DOHH2 (cell line): ENCODE measurements at regions not wholly inside any gene's neighbourhood (a gene's known extent, or its start where the extent isn't known, plus 50 kb on each side); places are given as distances from the start of the nearest gene placed in this dataset.
A peak's percentile ranks its signal among the peaks of the same experiment; 100 is the strongest.

Experiments
- H3F3A ChIP-seq: fragments of 200-600 bp; sonication (generic), shearing (Covaris generic); 2 replicates; pipeline ENCODE4 v1.6.0; 2016; ENCODE audit warnings: antibody characterized with exemption, mild to moderate bottlenecking; ENCODE audit not compliant: control insufficient read depth, insufficient read depth
- H3K27ac ChIP-seq: fragments of 200-600 bp; sonication (generic); 2 replicates; pipeline ENCODE4 v1.5.1; 2014; ENCODE audit warnings: low read depth, mild to moderate bottlenecking, low read length, moderate library complexity
- H3K27me3 ChIP-seq: fragments of 200-600 bp; sonication (generic); 2 replicates; pipeline ENCODE4 v1.6.1; 2014; ENCODE audit warnings: mild to moderate bottlenecking, low read length, mixed read lengths; ENCODE audit not compliant: control insufficient read depth
- H3K36me3 ChIP-seq: fragments of 200-600 bp; sonication (generic); 2 replicates; pipeline ENCODE4 v1.6.1; 2014; ENCODE audit warnings: mild to moderate bottlenecking, low read length, moderate library complexity, mixed read lengths; ENCODE audit not compliant: control insufficient read depth
- H3K4me1 ChIP-seq: fragments of 200-600 bp; sonication (generic); 2 replicates; pipeline ENCODE4 v1.6.1; 2014; ENCODE audit warnings: mild to moderate bottlenecking, low read length, mixed read lengths; ENCODE audit not compliant: control insufficient read depth
- H3K4me2 ChIP-seq: fragments of 200-600 bp; sonication (generic); 2 replicates; pipeline ENCODE4 v1.6.0; 2014; ENCODE audit warnings: mild to moderate bottlenecking, low read length, moderate library complexity
- H3K4me3 ChIP-seq: fragments of 200-600 bp; sonication (generic); 2 replicates; pipeline ENCODE4 v1.5.1; 2014; ENCODE audit warnings: mild to moderate bottlenecking, low read length, mixed read lengths
- H3K79me2 ChIP-seq: fragments of 200-600 bp; sonication (generic); 2 replicates; pipeline ENCODE4 v1.6.1; 2014; ENCODE audit warnings: mild to moderate bottlenecking, low read length, mixed read lengths; ENCODE audit not compliant: control insufficient read depth
- H3K9me2 ChIP-seq: fragments of 200-600 bp; sonication (generic); replicated peaks from 2 replicates; pipeline ENCODE4 v1.6.1; 2014; ENCODE audit warnings: mild to moderate bottlenecking, low read length, mixed read lengths; ENCODE audit not compliant: control insufficient read depth
- H3K9me3 ChIP-seq: fragments of 200-600 bp; sonication (generic); 2 replicates; pipeline ENCODE4 v1.6.1; 2014; ENCODE audit warnings: antibody characterized with exemption, low read length, mixed read lengths; ENCODE audit not compliant: control insufficient read depth, insufficient read depth
- H4K20me1 ChIP-seq: fragments of 200-600 bp; sonication (generic); 2 replicates; pipeline ENCODE4 v1.6.0; 2014; ENCODE audit warnings: low read depth, mild to moderate bottlenecking, antibody characterized with exemption, low read length, moderate library complexity; ENCODE audit not compliant: control insufficient read depth, insufficient read depth
- CTCF ChIP-seq: fragments of 200-600 bp; sonication (generic); IDR thresholded peaks from one replicate; pipeline ENCODE4 v1.5.1; 2014; ENCODE audit warnings: antibody characterized with exemption, mild to moderate bottlenecking, low read depth, low read length; ENCODE audit not compliant: poor library complexity, severe bottlenecking
- EZH2phosphoT487 ChIP-seq: fragments of 200-600 bp; sonication (generic); IDR thresholded peaks from 2 replicates; pipeline ENCODE4 v1.6.1; 2017; ENCODE audit warnings: borderline replicate concordance, mild to moderate bottlenecking, antibody characterized with exemption, low read length, moderate library complexity, mixed read lengths

GRCh38 chr14:97177016-97177415, 379.8 kb downstream of the VRK1 start:
- H4K20me1 ChIP-seq: no peaks in the 10 kb centered on the region
- H3F3A ChIP-seq: 0 out of 2 replicates have a peak, but pooled peaks cover 3% of the 10 kb centered on the region
- H3K4me1 ChIP-seq: no peaks in the 10 kb centered on the region
- H3K4me2 ChIP-seq: no peak overlapping the region
- H3K27ac ChIP-seq: no peak overlapping the region
- H3K36me3 ChIP-seq: no peaks in the 10 kb centered on the region
- no peaks in the 10 kb centered on the region for H3K79me2 ChIP-seq
- H3K4me3 ChIP-seq: no peak overlapping the region
- H3K27me3 ChIP-seq: no peaks in the 10 kb centered on the region
- TF ChIP-seq CTCF: peak; percentile 58
- no peak for TF ChIP-seq EZH2phosphoT487
- peaks cover 11% of the 10 kb centered on the region; the same call in 1 of the 2 replicates for H3K9me3 ChIP-seq
- H3K9me2 ChIP-seq: no peaks in the 10 kb centered on the region

- Histone ChIP-seq H3K27ac (no peak overlapping the region), H3K9me3 (peaks cover 11% of the 10 kb centered on the region; the same call in 1 of the 2 replicates), H3K27me3 (no peaks in the 10 kb centered on the region), H3K4me1 (no peaks in the 10 kb centered on the region), H3F3A (0 out of 2 replicates have a peak, but pooled peaks cover 3% of the 10 kb centered on the region), H4K20me1 (no peaks in the 10 kb centered on the region), H3K9me2 (no peaks in the 10 kb centered on the region), H3K4me2 (no peak overlapping the region), H3K79me2 (no peaks in the 10 kb centered on the region), H3K4me3 (no peak overlapping the region), H3K36me3 (no peaks in the 10 kb centered on the region)
- TF ChIP-seq CTCF (no peak), EZH2phosphoT487 (no peak)
These were observed 380.5 kb downstream of the VRK1 start for GRCh38 chr14:97177635-97178034.

- Histone ChIP-seq H3F3A (0 out of 2 replicates have a peak, but pooled peaks cover 3% of the 10 kb centered on the region), H3K9me3 (peaks cover 11% of the 10 kb centered on the region; the same call in 1 of the 2 replicates), H3K9me2 (no peaks in the 10 kb centered on the region), H3K27ac (no peak overlapping the region), H3K4me1 (no peaks in the 10 kb centered on the region), H3K79me2 (no peaks in the 10 kb centered on the region), H3K4me3 (no peak overlapping the region), H3K27me3 (no peaks in the 10 kb centered on the region), H3K4me2 (no peak overlapping the region), H4K20me1 (no peaks in the 10 kb centered on the region), H3K36me3 (no peaks in the 10 kb centered on the region)
- TF ChIP-seq CTCF (no peak), EZH2phosphoT487 (no peak)
These were observed 381.6 kb downstream of the VRK1 start for GRCh38 chr14:97178781-97179180.
